ENCODE measurements at regions not wholly inside any gene's neighbourhood (a gene's known extent, or its start where the extent isn't known, plus 50 kb on each side); places are given as distances from the start of the nearest gene placed in this dataset.

DNA sequence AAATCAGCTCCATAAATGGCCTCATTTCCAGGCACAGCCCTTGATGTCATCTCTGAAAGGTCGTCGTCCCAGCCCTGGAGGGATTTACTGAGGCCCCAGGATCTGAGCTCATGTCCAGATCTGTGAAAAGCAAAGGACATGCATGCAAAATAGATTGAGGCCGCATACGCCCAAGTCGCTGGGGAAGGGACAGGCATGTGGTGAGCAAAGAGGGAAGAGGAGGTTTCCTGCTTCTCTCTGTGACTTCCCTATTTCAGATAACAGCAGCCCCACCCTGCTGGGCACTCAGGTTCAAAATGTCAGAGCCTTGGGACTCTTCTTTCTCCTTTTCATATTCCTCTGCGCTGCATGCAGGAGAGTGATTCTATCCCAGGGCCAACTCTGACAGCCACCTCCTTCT is 197.2 kb downstream of the ADSS2 start:
- Histone ChIP-seq H4K20me1 (ENCODE audit: insufficient read depth) (no peaks in the 10 kb centered on the region), H3K4me3 (ENCODE audit: low read length) (no peak overlapping the region), H2AFZ (ENCODE audit: low read depth, low read length) (no peak overlapping the region), H3K9me2 (ENCODE audit: insufficient read depth, low read length) (no peaks in the 10 kb centered on the region), H3F3A (ENCODE audit: insufficient read depth, low read length, poor library complexity, severe bottlenecking) (no peaks in the 10 kb centered on the region), H3K9me3 (ENCODE audit: low read length) (no peaks in the 10 kb centered on the region), H3K36me3 (ENCODE audit: insufficient read depth, low read length) (no peaks in the 10 kb centered on the region), H3K4me2 (ENCODE audit: low read length) (no peak overlapping the region), H3K79me2 (replicated peaks; ENCODE audit: insufficient read depth, low read length) (no peaks in the 10 kb centered on the region), H3K27ac (ENCODE audit: low read length) (no peak overlapping the region), H3K9ac (ENCODE audit: low read length) (no peak overlapping the region), H3K27me3 (ENCODE audit: insufficient read depth, low read depth, low read length) (no peaks in the 10 kb centered on the region)
- TF ChIP-seq TAF1 (IDR thresholded peaks at IDR 0.05; ENCODE audit: low read depth) (no peak), EZH2 (IDR thresholded peaks at IDR 0.05; ENCODE audit: borderline replicate concordance, insufficient read depth, low read length, poor library complexity, severe bottlenecking) (no peak), POLR2AphosphoS5 (IDR thresholded peaks at IDR 0.05) (no peak), EP300 (conservative IDR thresholded peaks at IDR 0.05; ENCODE audit: poor library complexity, severe bottlenecking) (no peak), SMC3 (conservative IDR thresholded peaks at IDR 0.05; ENCODE audit: poor library complexity) (no peak), MXI1 (conservative IDR thresholded peaks at IDR 0.05; ENCODE audit: poor library complexity, severe bottlenecking) (no peak), RAD21 (conservative IDR thresholded peaks at IDR 0.05) (no peak)
- TF ChIP-seq, protein P1, sequence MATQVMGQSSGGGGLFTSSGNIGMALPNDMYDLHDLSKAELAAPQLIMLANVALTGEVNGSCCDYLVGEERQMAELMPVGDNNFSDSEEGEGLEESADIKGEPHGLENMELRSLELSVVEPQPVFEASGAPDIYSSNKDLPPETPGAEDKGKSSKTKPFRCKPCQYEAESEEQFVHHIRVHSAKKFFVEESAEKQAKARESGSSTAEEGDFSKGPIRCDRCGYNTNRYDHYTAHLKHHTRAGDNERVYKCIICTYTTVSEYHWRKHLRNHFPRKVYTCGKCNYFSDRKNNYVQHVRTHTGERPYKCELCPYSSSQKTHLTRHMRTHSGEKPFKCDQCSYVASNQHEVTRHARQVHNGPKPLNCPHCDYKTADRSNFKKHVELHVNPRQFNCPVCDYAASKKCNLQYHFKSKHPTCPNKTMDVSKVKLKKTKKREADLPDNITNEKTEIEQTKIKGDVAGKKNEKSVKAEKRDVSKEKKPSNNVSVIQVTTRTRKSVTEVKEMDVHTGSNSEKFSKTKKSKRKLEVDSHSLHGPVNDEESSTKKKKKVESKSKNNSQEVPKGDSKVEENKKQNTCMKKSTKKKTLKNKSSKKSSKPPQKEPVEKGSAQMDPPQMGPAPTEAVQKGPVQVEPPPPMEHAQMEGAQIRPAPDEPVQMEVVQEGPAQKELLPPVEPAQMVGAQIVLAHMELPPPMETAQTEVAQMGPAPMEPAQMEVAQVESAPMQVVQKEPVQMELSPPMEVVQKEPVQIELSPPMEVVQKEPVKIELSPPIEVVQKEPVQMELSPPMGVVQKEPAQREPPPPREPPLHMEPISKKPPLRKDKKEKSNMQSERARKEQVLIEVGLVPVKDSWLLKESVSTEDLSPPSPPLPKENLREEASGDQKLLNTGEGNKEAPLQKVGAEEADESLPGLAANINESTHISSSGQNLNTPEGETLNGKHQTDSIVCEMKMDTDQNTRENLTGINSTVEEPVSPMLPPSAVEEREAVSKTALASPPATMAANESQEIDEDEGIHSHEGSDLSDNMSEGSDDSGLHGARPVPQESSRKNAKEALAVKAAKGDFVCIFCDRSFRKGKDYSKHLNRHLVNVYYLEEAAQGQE (IDR thresholded peaks at IDR 0.05; ENCODE audit: borderline replicate concordance), result no peak
- TF ChIP-seq, protein P2, sequence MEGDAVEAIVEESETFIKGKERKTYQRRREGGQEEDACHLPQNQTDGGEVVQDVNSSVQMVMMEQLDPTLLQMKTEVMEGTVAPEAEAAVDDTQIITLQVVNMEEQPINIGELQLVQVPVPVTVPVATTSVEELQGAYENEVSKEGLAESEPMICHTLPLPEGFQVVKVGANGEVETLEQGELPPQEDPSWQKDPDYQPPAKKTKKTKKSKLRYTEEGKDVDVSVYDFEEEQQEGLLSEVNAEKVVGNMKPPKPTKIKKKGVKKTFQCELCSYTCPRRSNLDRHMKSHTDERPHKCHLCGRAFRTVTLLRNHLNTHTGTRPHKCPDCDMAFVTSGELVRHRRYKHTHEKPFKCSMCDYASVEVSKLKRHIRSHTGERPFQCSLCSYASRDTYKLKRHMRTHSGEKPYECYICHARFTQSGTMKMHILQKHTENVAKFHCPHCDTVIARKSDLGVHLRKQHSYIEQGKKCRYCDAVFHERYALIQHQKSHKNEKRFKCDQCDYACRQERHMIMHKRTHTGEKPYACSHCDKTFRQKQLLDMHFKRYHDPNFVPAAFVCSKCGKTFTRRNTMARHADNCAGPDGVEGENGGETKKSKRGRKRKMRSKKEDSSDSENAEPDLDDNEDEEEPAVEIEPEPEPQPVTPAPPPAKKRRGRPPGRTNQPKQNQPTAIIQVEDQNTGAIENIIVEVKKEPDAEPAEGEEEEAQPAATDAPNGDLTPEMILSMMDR (IDR thresholded peaks at IDR 0.05; ENCODE audit: poor library complexity, severe bottlenecking), result no peak

DNA sequence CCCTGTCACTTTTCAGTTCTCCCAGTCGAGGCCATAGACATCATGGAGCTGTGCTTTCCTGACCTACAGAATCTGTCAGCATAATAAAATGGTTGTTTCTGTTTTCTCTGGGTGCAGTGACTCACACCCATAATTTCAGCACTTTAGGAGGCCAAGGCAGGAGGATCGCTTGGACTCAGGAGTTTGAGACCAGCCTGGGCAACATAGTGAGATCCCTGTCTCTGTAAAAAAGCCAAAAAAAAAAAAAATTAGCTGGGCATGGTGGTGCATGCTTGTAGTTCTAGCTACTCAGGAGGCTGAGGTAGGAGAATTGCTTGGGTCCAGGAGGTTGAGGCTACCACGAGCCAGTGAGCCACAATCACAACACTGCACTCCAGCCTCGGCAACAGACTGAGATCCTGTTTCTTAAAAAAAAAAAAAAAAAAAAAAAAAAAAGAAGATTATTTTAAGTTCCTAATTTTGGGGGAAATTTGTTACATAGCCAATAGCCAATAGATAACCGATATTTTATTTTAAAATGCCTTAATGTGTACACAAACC is 196.2 kb downstream of the ADSS2 start:
- no peak for TF ChIP-seq POLR2AphosphoS5 (IDR thresholded peaks at IDR 0.05)
- TF ChIP-seq TAF1 (IDR thresholded peaks at IDR 0.05; ENCODE audit: low read depth), result no peak
- no peak for TF ChIP-seq EZH2 (IDR thresholded peaks at IDR 0.05; ENCODE audit: borderline replicate concordance, insufficient read depth, low read length, poor library complexity, severe bottlenecking)
- TF ChIP-seq, protein P2 (IDR thresholded peaks at IDR 0.05; ENCODE audit: poor library complexity, severe bottlenecking), result no peak
- no peak for TF ChIP-seq MXI1 (conservative IDR thresholded peaks at IDR 0.05; ENCODE audit: poor library complexity, severe bottlenecking)
- TF ChIP-seq, protein P1 (IDR thresholded peaks at IDR 0.05; ENCODE audit: borderline replicate concordance), result no peak
- no peak for TF ChIP-seq EP300 (conservative IDR thresholded peaks at IDR 0.05; ENCODE audit: poor library complexity, severe bottlenecking)
- TF ChIP-seq SMC3 (conservative IDR thresholded peaks at IDR 0.05; ENCODE audit: poor library complexity), result no peak
- TF ChIP-seq RAD21 (conservative IDR thresholded peaks at IDR 0.05), result no peak
- Histone ChIP-seq H4K20me1 (ENCODE audit: insufficient read depth) (no peaks in the 10 kb centered on the region), H2AFZ (ENCODE audit: low read depth, low read length) (no peak overlapping the region), H3K9me3 (ENCODE audit: low read length) (no peaks in the 10 kb centered on the region), H3K27me3 (ENCODE audit: insufficient read depth, low read depth, low read length) (no peaks in the 10 kb centered on the region), H3F3A (ENCODE audit: insufficient read depth, low read length, poor library complexity, severe bottlenecking) (no peaks in the 10 kb centered on the region), H3K4me2 (ENCODE audit: low read length) (no peak overlapping the region), H3K79me2 (replicated peaks; ENCODE audit: insufficient read depth, low read length) (no peaks in the 10 kb centered on the region), H3K27ac (ENCODE audit: low read length) (no peak overlapping the region), H3K9me2 (ENCODE audit: insufficient read depth, low read length) (no peaks in the 10 kb centered on the region), H3K4me3 (ENCODE audit: low read length) (no peak overlapping the region), H3K36me3 (ENCODE audit: insufficient read depth, low read length) (no peaks in the 10 kb centered on the region), H3K9ac (ENCODE audit: low read length) (no peak overlapping the region)
